Endothelial cell of umbilical vein (primary cell): ENCODE measurements at regions not wholly inside any gene's neighbourhood (a gene's known extent, or its start where the extent isn't known, plus 50 kb on each side); places are given as distances from the start of the nearest gene placed in this dataset.

Experiments used
- BruUV-seq: library from RNA; stranded (reverse); fragments of 400-500 nt; replicated peaks from 2 replicates; lab custom pipeline; 2021; lab: Mats Ljungman, UMichigan
- CTCF ChIA-PET: fragments of 300-600, 350-600 bp; sonication (Branson Sonifier 250); formaldehyde crosslinking; loops from one replicate; lab custom pipeline; 2021; ENCODE audit warnings: antibody characterized with exemption, inconsistent platforms; lab: Charles Lee
- POLR2A ChIA-PET: fragments of 300-600, 350-600 bp; sonication (Branson Sonifier 250); formaldehyde crosslinking; loops from one replicate; lab custom pipeline; 2021; ENCODE audit warnings: antibody characterized with exemption, inconsistent platforms; lab: Charles Lee
- DNase-seq: peaks from one replicate; pipeline ENCODE4 v3.0.0-alpha.2; 2011; ENCODE audit warnings: low read depth, low spot score
- FAIRE-seq: peaks from 2 replicates; lab custom pipeline; 2011; peaks lifted over from hg19 to GRCh38; lab: Jason Lieb, UNC
- H2AFZ ChIP-seq: 2 replicates; pipeline ENCODE4 v1.6.0; 2012; ENCODE audit warnings: low read depth, low read length, control low read depth, inconsistent platforms
- H3K27ac ChIP-seq: 2 replicates; pipeline ENCODE4 v1.5.1; 2011; ENCODE audit warnings: low read depth, mild to moderate bottlenecking, control low read depth, low read length, moderate library complexity; ENCODE audit not compliant: insufficient read depth
- H3K27me3 ChIP-seq, 2 experiments: 2 replicates each; pipeline versions ENCODE4 v1.6.0 to v1.6.1; 2011; ENCODE audit warnings: low read length in 2 of 2, mixed read lengths in 1 of 2; ENCODE audit not compliant: control insufficient read depth in 2 of 2, insufficient read depth in 2 of 2
- H3K36me3 ChIP-seq, 2 experiments: 2 replicates in 1 of 2; 3 replicates in 1 of 2; pipeline ENCODE4 v1.5.1; 2011; ENCODE audit warnings: low read length in 2 of 2, mild to moderate bottlenecking in 1 of 2, moderate library complexity in 1 of 2; ENCODE audit not compliant: control insufficient read depth in 2 of 2, insufficient read depth in 2 of 2; ENCODE audit errors: extremely low read depth in 1 of 2
- H3K4me1 ChIP-seq: 3 replicates; pipeline ENCODE4 v1.5.1; 2011; ENCODE audit warnings: mild to moderate bottlenecking, low read length; ENCODE audit not compliant: control insufficient read depth, insufficient read depth; ENCODE audit errors: extremely low read depth
- H3K4me2 ChIP-seq: 2 replicates; pipeline ENCODE4 v1.6.1; 2011; ENCODE audit warnings: low read length, control low read depth, mixed read lengths; ENCODE audit not compliant: insufficient read depth
- H3K4me3 ChIP-seq, 3 experiments: fragments of 200-600 bp in 1 of 3; sonication (generic), shearing (Covaris generic) in 1 of 3; replicated peaks in 1 of 3; 2 replicates each; pipeline ENCODE4 v1.5.1; 2011 to 2016; ENCODE audit warnings: control low read depth in 3 of 3, low read length in 3 of 3, mild to moderate bottlenecking in 2 of 3, inconsistent platforms in 1 of 3, low read depth in 1 of 3, moderate library complexity in 1 of 3; ENCODE audit not compliant: insufficient read depth in 1 of 3
- H3K79me2 ChIP-seq: 2 replicates; pipeline ENCODE4 v1.6.0; 2012; ENCODE audit warnings: low read length, inconsistent platforms; ENCODE audit not compliant: control insufficient read depth, insufficient read depth
- H3K9ac ChIP-seq: replicated peaks from 2 replicates; pipeline ENCODE3; 2011; ENCODE audit warnings: low read length, control low read depth; ENCODE audit not compliant: insufficient read depth; ENCODE audit errors: extremely low read depth
- H3K9me1 ChIP-seq: replicated peaks from 3 replicates; pipeline ENCODE4 v1.6.0; 2011; ENCODE audit warnings: mild to moderate bottlenecking, low read length; ENCODE audit not compliant: control insufficient read depth, insufficient read depth; ENCODE audit errors: extremely low read depth
- H3K9me3 ChIP-seq: replicated peaks from 2 replicates; pipeline ENCODE4 v1.5.1; 2012; ENCODE audit warnings: low read length, inconsistent platforms; ENCODE audit not compliant: control insufficient read depth, insufficient read depth
- H4K20me1 ChIP-seq: replicated peaks from 2 replicates; pipeline ENCODE3; 2011; ENCODE audit warnings: mild to moderate bottlenecking, low read length; ENCODE audit not compliant: control insufficient read depth, insufficient read depth; ENCODE audit errors: extremely low read depth
- CTCF ChIP-seq, 2 donors: IDR thresholded peaks; 1 replicate in 1 of 2; 2 replicates in 1 of 2; pipeline ENCODE4 v1.5.1; 2011; ENCODE audit warnings: low read length in 2 of 2, mild to moderate bottlenecking in 2 of 2, moderate library complexity in 2 of 2, control low read depth in 1 of 2, inconsistent platforms in 1 of 2, low read depth in 1 of 2; ENCODE audit not compliant: insufficient read depth in 1 of 2; ENCODE audit errors: extremely low read depth in 1 of 2
- EZH2 ChIP-seq: IDR thresholded peaks from 2 replicates; pipeline ENCODE4 v1.6.1; 2012; ENCODE audit warnings: borderline replicate concordance, low read depth, mild to moderate bottlenecking, moderate library complexity, low read length, inconsistent platforms; ENCODE audit not compliant: severe bottlenecking
- FOS ChIP-seq: IDR thresholded peaks from 2 replicates; pipeline ENCODE4 v1.6.1; 2011; ENCODE audit warnings: mild to moderate bottlenecking, low read length, moderate library complexity, borderline replicate concordance; ENCODE audit not compliant: insufficient read depth
- GATA2 ChIP-seq: IDR thresholded peaks from 2 replicates; pipeline ENCODE4 v1.7.0; 2011; ENCODE audit warnings: low read depth, mild to moderate bottlenecking, moderate library complexity, mixed read lengths, low read length; ENCODE audit not compliant: insufficient read length, insufficient read depth
- JUN ChIP-seq: IDR thresholded peaks from 2 replicates; pipeline ENCODE4 v1.6.1; 2011; ENCODE audit warnings: borderline replicate concordance, low read depth; ENCODE audit not compliant: insufficient read length, insufficient read depth
- MAX ChIP-seq: IDR thresholded peaks from 2 replicates; pipeline ENCODE4 v1.6.1; 2011; ENCODE audit not compliant: insufficient read depth, insufficient read length
- MYC ChIP-seq: IDR thresholded peaks from one replicate; pipeline ENCODE4 v1.6.1; 2011; ENCODE audit warnings: mild to moderate bottlenecking, low read depth, low read length
- POLR2A ChIP-seq: IDR thresholded peaks from 2 replicates; pipeline ENCODE4 v1.6.1; 2012; ENCODE audit warnings: low read depth, mild to moderate bottlenecking, control low read depth, low read length
- POLR2AphosphoS5 ChIP-seq: IDR thresholded peaks from 2 replicates; pipeline ENCODE4 v1.6.1; 2012; ENCODE audit warnings: low read depth, mild to moderate bottlenecking, control low read depth, low read length, moderate library complexity; ENCODE audit not compliant: insufficient read depth
- dilution Hi-C: fragments of 300-500 bp; cut with MboI; formaldehyde crosslinking; loops from one replicate; pipeline ENCODE4 v1.15.0; 2019; ENCODE audit warnings: low sequenced_read_pairs; ENCODE audit not compliant: extremely low pct_ligation_motif_present
- intact Hi-C: fragments of 100-400 bp; cut with micrococcal nuclease; formaldehyde crosslinking; loops from one replicate; pipeline ENCODE4 v1.10.0; 2022

GRCh38 chr6:159501558-159501957, 191.5 kb downstream of the SOD2 start:
- intact Hi-C loops (no loop called here), dilution Hi-C loops (no loop called here)
- DNase-seq (no peak), FAIRE-seq (no peak)
- Histone ChIP-seq H3K4me3 (no peak overlapping the region), H3K27me3 (no peaks in the 10 kb centered on the region), H2AFZ (no peak overlapping the region), H3K4me2 (no peak overlapping the region), H3K9ac (no peak overlapping the region), H4K20me1 (no peaks in the 10 kb centered on the region), H3K9me1 (no peaks in the 10 kb centered on the region), H3K36me3 (no peaks in the 10 kb centered on the region), H3K79me2 (no peaks in the 10 kb centered on the region), H3K4me1 (no peaks in the 10 kb centered on the region), H3K27ac (no peak overlapping the region), H3K9me3 (peaks cover 4% of the 10 kb centered on the region)
- TF ChIP-seq GATA2 (no peak), FOS (no peak), MYC (no peak), EZH2 (no peak), CTCF (IDR thresholded peaks at IDR 0.05; ENCODE audit: extremely low read depth in 1 of 2, insufficient read depth in 1 of 2, low read depth in 1 of 2, low read length in 2 of 2) (no peak), POLR2A (no peak), MAX (no peak), JUN (no peak), POLR2AphosphoS5 (no peak)
- BruUV-seq = no TSS peak
- POLR2A ChIA-PET = no interaction called here
- CTCF ChIA-PET = no interaction called here
